OCI-LY1 (cell line): ENCODE measurements at regions not wholly inside any gene's neighbourhood (a gene's known extent, or its start where the extent isn't known, plus 50 kb on each side); places are given as distances from the start of the nearest gene placed in this dataset.
"Not testable (repeated sequence)": the region's sequence is repeated elsewhere in the genome, so short reads cannot be mapped to it uniquely, and the experiment has no call there.

ENCODE experiments used
- CTCF ChIP-seq: fragments of 200-600 bp; sonication (generic), shearing (Covaris generic); IDR thresholded peaks from 2 replicates; pipeline ENCODE4 v1.5.1; 2017; ENCODE audit warnings: mild to moderate bottlenecking, antibody characterized with exemption, low read length, moderate library complexity, mixed read lengths
- EZH2 ChIP-seq: fragments of 200-600 bp; sonication (generic), shearing (Covaris generic); IDR thresholded peaks from 2 replicates; pipeline ENCODE4 v1.8.0; 2017; ENCODE audit warnings: borderline replicate concordance, mixed run types, mild to moderate bottlenecking, antibody characterized with exemption, low read length, moderate library complexity, mixed read lengths

GRCh38 chr1:214870426-214870825 is 212.1 kb upstream of the KCNK2 start:
- TF ChIP-seq CTCF, EZH2: not testable (repeated sequence)
